ENCODE measurements at regions not wholly inside any gene's neighbourhood (a gene's known extent, or its start where the extent isn't known, plus 50 kb on each side); places are given as distances from the start of the nearest gene placed in this dataset.
A peak's percentile ranks its signal among the peaks of the same experiment; 100 is the strongest.

DNA sequence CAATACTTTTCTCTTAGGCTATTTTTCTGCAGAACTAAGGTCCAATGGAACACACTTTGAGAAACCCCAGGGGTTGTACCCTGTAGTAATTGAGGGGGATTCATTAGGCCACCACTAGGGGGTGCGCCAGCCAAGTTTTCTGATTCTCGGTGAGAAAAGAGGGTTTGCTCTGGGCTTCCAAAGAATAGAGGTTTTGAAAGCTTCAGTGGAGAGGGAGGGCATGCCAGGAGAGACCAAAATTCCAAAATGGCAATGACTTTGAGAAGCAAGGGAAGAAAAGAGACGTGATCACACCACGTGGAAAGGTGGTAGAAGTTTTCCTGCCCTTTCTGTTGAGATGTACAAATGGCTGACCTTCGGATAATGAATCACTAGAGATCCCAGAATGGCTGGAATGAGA, 323.3 kb downstream of the RPS6KC1 start:
- ChIA-PET POLR2A (ENCODE audit: unreplicated experiment) (no interaction called here), CTCF (interaction anchor here (0.9 kb wide), 1 partner anchor 14 kb away, joined by 3 read pairs; no protein-coding TSS in a partner anchor)
- dilution Hi-C loops (cut with HindIII; ENCODE audit: low sequenced_read_pairs, unreplicated experiment) (no loop called here), intact Hi-C loops (cut with micrococcal nuclease) (loop anchor here (1.0 to 5.0 kb wide), 5 partner anchors 130 to 1253 kb away; no protein-coding TSS in a partner anchor), in situ Hi-C loops (cut with MboI; ENCODE audit: low sequenced_read_pairs) (loop anchor here (10.0 kb wide), 1 partner anchor 750 kb away; no protein-coding TSS in a partner anchor)
- H3K4me2 ChIP-seq (ENCODE audit: low read depth, low read length): no peak overlapping the region
- no peak overlapping the region for H3K23ac ChIP-seq (ENCODE audit: low read depth, low read length)
- H3K4ac ChIP-seq (ENCODE audit: low read depth, low read length): no peak overlapping the region
- no peak overlapping the region for H3K4me3 ChIP-seq (ENCODE audit: insufficient read depth, low read depth, low read length)
- TF ChIP-seq CHD1 (IDR thresholded peaks at IDR 0.05; ENCODE audit: low read depth, low read length) (no peak), RAD21 (IDR thresholded peaks at IDR 0.05; ENCODE audit: low read length) (peak; percentile 58), SMC3 (IDR thresholded peaks at IDR 0.05; ENCODE audit: low read depth, low read length) (peak; percentile 54), RCOR1 (IDR thresholded peaks at IDR 0.05; ENCODE audit: insufficient replicate concordance, low read length) (no peak), FOS (IDR thresholded peaks at IDR 0.05; ENCODE audit: low read depth, low read length) (no peak), POLR2A (IDR thresholded peaks at IDR 0.05; ENCODE audit: low read depth, low read length) (no peak), BHLHE40 (IDR thresholded peaks at IDR 0.05; ENCODE audit: low read depth, low read length) (no peak)
- TF ChIP-seq, protein P1, sequence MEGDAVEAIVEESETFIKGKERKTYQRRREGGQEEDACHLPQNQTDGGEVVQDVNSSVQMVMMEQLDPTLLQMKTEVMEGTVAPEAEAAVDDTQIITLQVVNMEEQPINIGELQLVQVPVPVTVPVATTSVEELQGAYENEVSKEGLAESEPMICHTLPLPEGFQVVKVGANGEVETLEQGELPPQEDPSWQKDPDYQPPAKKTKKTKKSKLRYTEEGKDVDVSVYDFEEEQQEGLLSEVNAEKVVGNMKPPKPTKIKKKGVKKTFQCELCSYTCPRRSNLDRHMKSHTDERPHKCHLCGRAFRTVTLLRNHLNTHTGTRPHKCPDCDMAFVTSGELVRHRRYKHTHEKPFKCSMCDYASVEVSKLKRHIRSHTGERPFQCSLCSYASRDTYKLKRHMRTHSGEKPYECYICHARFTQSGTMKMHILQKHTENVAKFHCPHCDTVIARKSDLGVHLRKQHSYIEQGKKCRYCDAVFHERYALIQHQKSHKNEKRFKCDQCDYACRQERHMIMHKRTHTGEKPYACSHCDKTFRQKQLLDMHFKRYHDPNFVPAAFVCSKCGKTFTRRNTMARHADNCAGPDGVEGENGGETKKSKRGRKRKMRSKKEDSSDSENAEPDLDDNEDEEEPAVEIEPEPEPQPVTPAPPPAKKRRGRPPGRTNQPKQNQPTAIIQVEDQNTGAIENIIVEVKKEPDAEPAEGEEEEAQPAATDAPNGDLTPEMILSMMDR (conservative IDR thresholded peaks at IDR 0.05; ENCODE audit: low read depth, low read length): peak; percentile 78
- no peak overlapping the region for H3K18ac ChIP-seq (ENCODE audit: low read depth, low read length)
- H3K9ac ChIP-seq (ENCODE audit: low read depth, low read length): no peak overlapping the region
- no peak overlapping the region for H4K91ac ChIP-seq (ENCODE audit: insufficient read depth, low read depth, low read length)
- no peak overlapping the region for H2AK9ac ChIP-seq (replicated peaks; ENCODE audit: low read depth, low read length, poor library complexity)
- H2BK15ac ChIP-seq (ENCODE audit: low read depth, low read length): no peak overlapping the region
- peak; percentile 32 for DNase-seq
- H2BK120ac ChIP-seq (ENCODE audit: low read depth, low read length): no peak overlapping the region
- H3K14ac ChIP-seq (replicated peaks; ENCODE audit: low read depth, low read length): no peak overlapping the region
- H3K27ac ChIP-seq (ENCODE audit: insufficient read depth, low read length): no peak overlapping the region
- no peak overlapping the region for H4K8ac ChIP-seq (ENCODE audit: low read depth in 2 of 2, low read length in 2 of 2)
- H4K5ac ChIP-seq (ENCODE audit: low read depth, low read length): no peak overlapping the region
- no peak overlapping the region for H2BK5ac ChIP-seq (ENCODE audit: low read depth, low read length, poor library complexity, severe bottlenecking)
- WGBS, 2 experiments (ENCODE audit: extremely low coverage in 2 of 2, insufficient read length in 1 of 2): 20% methylated on average over 1 of the region's 5 CpGs; no CpG with 5 or more reads in 1 of the 2 experiments
- no peaks in the 10 kb centered on the region for H3K9me1 ChIP-seq (ENCODE audit: insufficient read depth, low read length)
- H3K27me3 ChIP-seq (ENCODE audit: control insufficient read depth, insufficient read depth, low read length): no peaks in the 10 kb centered on the region
- H3K4me1 ChIP-seq (ENCODE audit: control insufficient read depth, insufficient read depth, low read length): no peaks in the 10 kb centered on the region
- BruUV-seq (replicated peaks): no TSS peak
- no peaks in the 10 kb centered on the region for H3K36me3 ChIP-seq (ENCODE audit: control insufficient read depth, insufficient read depth, low read length)
- no peak overlapping the region for H2AFZ ChIP-seq (replicated peaks; ENCODE audit: low read length, poor library complexity)
- no peak overlapping the region for H3K56ac ChIP-seq (ENCODE audit: extremely low read depth, insufficient read depth, low read length)
- no peak overlapping the region for H2AK5ac ChIP-seq (ENCODE audit: low read depth, low read length)
- no peak overlapping the region for H2BK20ac ChIP-seq (ENCODE audit: low read depth, low read length)
- no peaks in the 10 kb centered on the region for H4K20me1 ChIP-seq (ENCODE audit: insufficient read depth, low read length)
- peak; percentile 92 for ATAC-seq (ENCODE audit: low read depth)
- H3K9me3 ChIP-seq (ENCODE audit: control insufficient read depth, insufficient read depth, low read length): no peaks in the 10 kb centered on the region
- no peaks in the 10 kb centered on the region for H3K79me1 ChIP-seq (ENCODE audit: low read depth in 1 of 2, low read length in 2 of 2)

Measured in IMR-90 (cell line).